OCI-LY3 (cell line): ENCODE measurements at regions not wholly inside any gene's neighbourhood (a gene's known extent, or its start where the extent isn't known, plus 50 kb on each side); places are given as distances from the start of the nearest gene placed in this dataset.

Source experiments
- EZH2phosphoT487 ChIP-seq: fragments of 200-600 bp; shearing (Covaris generic); IDR thresholded peaks from 2 replicates; pipeline ENCODE4 v1.6.1; 2018; ENCODE audit warnings: antibody characterized with exemption, mixed run types, low read depth
- TF ChIP-seq, protein P1 (sequence below): fragments of 200-600, 300-600 bp; sonication (generic); IDR thresholded peaks from 2 replicates; pipeline ENCODE4 v1.5.1; 2014; ENCODE audit warnings: antibody characterized with exemption, low read length, low read depth

DNA sequence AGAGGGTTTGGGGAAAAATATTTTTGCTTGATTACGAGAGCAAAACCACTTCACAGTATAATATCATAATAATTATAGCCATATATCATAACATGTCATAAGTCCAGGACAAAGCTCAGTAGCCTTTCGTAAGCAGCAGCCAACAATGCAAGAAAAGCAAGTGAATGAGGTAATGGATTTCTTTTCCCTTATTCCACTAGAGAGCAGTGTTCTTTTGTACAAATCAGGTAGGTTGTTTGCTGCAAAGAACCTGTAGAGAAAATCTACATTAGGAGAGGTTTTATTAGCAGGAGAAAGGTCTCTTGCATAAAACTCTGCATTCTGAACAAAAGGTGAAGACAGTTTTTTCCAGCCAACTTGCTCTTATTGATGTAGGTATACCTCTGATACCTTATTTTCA, 1033.4 kb downstream of the TLE4 start:
- TF ChIP-seq, protein P1, sequence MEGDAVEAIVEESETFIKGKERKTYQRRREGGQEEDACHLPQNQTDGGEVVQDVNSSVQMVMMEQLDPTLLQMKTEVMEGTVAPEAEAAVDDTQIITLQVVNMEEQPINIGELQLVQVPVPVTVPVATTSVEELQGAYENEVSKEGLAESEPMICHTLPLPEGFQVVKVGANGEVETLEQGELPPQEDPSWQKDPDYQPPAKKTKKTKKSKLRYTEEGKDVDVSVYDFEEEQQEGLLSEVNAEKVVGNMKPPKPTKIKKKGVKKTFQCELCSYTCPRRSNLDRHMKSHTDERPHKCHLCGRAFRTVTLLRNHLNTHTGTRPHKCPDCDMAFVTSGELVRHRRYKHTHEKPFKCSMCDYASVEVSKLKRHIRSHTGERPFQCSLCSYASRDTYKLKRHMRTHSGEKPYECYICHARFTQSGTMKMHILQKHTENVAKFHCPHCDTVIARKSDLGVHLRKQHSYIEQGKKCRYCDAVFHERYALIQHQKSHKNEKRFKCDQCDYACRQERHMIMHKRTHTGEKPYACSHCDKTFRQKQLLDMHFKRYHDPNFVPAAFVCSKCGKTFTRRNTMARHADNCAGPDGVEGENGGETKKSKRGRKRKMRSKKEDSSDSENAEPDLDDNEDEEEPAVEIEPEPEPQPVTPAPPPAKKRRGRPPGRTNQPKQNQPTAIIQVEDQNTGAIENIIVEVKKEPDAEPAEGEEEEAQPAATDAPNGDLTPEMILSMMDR, result peak; percentile 48
- no peak for TF ChIP-seq EZH2phosphoT487
